RKO (cell line): ENCODE measurements at regions not wholly inside any gene's neighbourhood (a gene's known extent, or its start where the extent isn't known, plus 50 kb on each side); places are given as distances from the start of the nearest gene placed in this dataset.
"Not testable (repeated sequence)": the region's sequence is repeated elsewhere in the genome, so short reads cannot be mapped to it uniquely, and the experiment has no call there.

Experiments
- DNase-seq: peaks from one replicate; pipeline ENCODE4 v3.0.0-alpha.2; 2016; ENCODE audit warnings: low spot score

DNA sequence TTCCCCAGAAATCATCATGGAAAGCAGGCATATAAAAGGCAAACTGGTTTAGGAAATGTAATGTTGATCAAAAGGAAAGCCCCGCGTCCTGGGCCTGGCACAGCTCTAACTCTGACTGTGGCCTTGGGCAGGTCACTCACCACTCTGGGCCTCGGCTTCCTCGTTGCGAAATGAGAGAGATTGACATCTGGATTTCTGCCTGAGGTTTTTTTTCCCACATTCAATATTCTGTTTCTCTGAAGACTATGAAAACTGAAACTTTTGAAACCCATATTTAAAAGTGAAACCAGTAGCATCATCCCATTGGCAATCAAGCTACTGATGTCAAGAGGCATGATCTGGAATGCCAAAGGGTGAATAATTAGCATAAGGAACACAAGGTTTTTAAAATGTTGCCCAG lies 369.7 kb upstream of the NPVF start:
- no peak for DNase-seq

DNA sequence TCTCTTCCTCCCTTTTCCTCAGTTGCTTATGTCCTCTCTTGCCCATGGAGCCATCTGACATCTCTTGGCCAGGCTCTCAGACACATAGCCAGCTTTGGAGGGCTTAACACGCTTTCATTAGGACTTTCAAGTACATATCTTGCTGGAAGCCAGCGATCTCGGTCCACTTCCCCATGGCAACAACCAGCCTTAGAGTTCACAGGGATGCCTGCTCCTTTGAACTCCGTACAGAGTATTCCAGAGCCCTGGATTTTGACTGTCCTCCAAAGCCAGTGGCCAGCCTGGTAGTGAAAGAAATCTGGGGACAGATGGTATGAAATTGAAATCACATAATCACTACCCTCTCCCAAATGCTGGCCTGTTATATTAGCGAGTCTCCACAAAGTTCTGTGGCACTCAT lies 370.5 kb upstream of the NPVF start:
- no peak for DNase-seq

DNA sequence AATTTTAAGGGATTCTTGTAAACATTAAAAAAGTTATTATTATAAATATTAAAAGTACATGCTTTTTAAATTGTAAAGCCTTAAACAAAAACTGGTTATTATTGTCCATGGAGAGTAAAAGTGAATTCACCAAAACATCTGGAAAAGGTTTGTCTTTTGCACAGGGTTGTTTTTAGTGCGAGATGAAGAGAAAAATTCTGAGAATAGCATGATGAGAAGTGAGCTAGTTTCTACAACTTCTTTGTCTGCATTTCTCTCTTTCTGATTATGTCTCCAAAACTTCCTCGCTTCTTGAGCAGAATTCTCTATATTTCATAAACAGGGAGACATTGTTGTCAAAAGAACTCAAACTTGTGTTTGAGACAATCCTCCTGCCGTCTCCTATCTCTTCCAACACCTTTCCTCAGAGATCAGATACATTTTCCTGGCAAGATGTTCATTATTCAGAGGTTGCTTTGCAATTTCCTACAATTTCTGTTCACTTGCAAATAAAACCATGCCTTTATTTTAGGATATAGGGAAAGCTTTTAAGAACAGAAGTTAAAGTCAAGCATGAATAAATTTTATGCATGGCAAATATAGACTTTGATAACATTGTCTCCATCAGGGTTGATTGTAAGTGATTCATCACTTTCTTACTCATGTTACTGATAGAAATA lies 372.1 kb upstream of the NPVF start:
- no peak for DNase-seq

DNA sequence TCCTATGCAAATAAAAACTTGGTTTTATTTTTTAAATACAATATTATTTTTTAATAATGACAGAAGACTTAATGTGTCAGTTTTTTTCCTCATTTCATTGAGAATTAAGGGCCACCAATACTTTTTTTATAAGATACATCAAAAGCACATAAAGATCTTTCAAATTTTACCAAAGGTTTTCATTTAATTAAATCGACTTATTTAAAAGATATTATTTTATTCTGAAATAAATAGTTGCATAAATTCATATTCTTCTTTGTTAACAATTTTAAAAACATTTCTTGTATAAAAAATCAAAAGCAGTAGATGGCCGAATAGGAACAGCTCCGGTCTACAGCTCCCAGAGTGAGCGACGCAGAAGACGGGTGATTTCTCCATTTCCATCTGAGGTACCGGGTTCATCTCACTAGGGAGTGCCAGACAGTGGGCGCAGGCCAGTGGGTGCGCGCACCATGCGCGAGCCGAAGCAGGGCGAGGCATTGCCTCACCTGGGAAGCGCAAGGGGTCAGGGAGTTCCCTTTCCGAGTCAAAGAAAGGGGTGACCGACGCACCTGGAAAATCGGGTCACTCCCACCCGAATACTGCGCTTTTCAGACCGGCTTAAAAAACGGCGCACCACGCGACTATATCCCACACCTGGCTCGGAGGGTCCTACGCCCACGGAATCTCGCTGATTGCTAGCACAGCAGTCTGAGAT lies 374.6 kb upstream of the NPVF start:
- not testable (repeated sequence) for DNase-seq

DNA sequence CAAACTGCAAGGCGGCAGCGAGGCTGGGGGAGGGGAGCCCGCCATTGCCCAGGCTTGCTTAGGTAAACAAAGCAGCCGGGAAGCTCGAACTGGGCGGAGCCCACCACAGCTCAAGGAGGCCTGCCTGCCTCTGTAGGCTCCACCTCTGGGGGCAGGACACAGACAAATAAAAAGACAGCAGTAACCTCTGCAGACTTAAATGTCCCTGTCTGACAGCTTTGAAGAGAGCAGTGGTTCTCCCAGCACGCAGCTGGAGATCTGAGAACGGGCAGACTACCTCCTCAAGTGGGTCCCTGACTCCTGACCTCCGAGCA lies 375.1 kb upstream of the NPVF start:
- DNase-seq = not testable (repeated sequence)

DNA sequence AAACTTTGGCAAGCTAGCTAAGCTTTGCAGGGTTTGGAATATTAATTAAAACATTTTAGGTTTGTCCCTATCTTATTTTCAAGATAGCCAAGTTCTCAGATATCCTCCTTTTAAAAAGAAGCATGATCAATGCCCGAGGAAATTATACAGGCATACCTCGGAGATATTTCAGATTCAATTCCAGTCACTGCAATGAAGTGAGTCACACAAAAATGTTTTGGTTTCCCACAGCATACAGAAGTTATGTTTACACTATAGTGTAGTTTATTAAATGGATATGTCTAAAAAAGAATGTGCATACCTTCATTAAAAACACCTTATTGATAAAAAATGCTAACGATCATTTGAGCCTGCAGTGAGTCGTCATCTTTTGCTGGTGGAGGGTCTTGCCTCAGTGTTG lies 382.9 kb upstream of the NPVF start:
- no peak for DNase-seq

DNA sequence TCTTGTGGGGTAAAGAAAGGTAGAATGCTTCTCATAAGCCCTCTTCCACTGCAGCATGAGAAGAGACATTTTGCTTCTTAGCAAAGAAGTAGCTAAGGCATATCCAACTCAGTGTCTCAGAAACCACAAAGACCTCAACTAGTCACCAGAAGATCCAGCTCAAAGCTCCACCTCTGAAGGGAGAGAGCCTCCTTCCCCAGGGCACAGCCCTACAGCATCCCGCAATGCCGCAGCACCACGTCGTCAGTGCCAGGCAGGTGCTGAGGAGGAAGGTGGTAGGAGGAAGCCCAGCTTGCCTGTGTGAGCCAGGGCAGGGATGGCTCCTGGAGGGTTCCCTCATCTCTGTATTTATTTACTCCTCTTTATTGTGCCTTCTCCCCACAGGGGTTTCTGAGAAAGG lies 385.6 kb upstream of the NPVF start:
- DNase-seq = no peak

DNA sequence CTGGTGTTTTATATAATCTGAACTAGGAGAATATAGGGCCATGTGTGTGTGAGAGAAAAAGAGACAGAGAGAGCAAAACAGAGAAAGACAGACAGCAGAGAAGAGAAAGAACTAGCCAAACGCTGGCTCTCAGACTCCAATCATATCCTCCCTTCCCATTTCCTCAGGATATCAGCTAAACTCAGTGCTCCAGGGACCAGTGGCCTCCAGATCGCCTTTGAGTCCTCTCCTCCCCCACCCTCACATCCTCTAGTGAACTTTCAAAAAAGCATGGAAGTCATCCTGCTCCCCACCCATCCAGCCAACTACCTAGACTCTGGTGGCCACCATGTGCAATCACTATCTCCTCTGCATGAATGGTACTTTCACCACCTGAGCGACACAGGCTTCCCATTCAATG lies 386.1 kb upstream of the NPVF start:
- no peak for DNase-seq

DNA sequence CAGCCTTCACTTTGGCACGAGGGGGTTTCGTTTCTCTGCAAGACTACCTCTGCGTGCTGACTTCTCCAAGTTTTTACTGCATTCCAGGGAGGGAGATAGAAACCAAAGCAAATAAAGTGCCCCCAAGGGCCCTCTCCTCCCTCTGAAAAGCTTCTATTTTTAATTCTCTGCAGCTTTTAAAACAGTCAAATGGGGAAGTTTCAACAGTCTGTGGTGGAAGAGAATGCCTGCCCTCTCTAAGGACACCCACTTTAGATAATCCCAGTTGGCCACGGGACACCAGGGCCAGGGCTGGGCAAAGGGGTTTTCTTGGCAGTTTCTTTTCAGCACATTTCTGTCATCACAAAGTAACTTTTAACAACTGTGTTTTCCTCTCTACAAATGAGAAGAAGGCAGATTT lies 386.7 kb upstream of the NPVF start:
- no peak for DNase-seq

DNA sequence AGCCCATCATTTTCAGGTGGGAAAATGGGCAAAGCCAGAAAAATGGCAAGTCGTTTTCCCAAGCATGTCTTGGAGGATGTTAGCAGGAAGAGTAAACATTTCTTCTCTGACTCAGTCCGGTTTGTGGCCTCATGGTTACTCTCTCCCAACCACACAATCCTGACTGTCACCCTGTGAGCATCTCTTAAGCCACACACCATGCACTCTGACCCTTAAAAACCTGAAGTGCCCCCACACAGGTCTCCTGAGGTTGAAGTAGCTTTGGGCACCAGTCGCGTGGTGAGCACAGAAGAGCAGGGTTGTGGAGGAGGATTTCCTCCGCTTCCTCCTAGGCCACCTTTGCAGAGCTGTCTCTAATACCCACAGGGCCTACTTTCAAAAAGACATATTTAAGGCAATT lies 387.3 kb upstream of the NPVF start:
- no peak for DNase-seq

DNA sequence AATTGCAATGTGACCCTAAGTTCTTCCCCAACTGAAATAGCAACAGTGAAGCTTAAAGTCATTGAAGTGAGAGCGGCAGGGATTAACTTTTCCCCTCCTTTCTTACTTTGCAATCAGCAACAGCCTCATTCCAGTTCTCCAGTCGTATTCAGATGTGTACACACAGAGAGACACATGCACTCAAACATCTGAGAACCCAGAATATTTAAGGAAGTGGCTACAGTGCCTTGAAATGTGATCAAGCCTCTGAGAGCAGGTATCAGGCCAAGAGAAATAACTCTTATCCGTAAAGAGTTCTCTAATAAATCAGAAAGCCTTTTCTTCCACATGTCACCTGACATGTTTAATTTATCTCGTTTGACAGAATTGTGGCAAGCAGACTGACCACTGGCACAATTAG lies 388.9 kb upstream of the NPVF start:
- DNase-seq = no peak

DNA sequence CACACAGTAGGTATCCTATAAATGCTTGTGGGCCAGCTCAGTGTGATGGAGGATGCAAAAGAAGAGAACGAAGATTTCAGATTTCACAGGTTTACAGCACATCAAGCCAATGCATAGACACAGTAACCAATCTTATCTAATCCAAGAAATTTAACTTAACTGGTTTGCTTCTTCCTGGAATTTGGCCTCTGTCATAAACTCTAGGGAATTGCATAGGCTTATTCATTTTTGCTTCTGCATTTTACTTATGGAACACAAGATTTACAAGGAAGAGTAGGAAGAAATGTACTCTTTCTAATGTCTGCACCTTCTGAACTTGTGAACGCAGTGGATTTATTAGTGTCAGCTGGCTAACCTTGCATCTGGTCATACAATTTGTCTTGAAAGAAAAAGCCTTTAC lies 389.4 kb upstream of the NPVF start:
- DNase-seq = no peak

DNA sequence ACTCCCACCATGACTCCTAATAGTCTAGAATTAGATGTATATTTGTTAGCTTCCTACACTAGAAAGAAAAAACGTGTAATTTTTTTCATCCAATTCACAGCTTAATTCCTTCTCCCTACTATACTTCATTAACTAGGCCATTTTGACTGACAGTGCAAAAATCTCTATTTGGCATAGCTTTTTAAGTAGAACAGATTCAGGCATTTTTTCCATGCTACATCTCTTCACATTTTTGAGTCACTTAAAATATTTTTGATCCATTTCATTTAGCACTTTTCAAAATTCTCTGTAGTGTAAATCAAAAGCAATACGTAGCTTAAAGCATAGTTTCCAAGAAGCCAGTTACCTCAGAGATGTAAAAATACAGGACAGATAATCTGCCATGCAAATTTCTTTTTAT lies 391.1 kb upstream of the NPVF start:
- no peak for DNase-seq

DNA sequence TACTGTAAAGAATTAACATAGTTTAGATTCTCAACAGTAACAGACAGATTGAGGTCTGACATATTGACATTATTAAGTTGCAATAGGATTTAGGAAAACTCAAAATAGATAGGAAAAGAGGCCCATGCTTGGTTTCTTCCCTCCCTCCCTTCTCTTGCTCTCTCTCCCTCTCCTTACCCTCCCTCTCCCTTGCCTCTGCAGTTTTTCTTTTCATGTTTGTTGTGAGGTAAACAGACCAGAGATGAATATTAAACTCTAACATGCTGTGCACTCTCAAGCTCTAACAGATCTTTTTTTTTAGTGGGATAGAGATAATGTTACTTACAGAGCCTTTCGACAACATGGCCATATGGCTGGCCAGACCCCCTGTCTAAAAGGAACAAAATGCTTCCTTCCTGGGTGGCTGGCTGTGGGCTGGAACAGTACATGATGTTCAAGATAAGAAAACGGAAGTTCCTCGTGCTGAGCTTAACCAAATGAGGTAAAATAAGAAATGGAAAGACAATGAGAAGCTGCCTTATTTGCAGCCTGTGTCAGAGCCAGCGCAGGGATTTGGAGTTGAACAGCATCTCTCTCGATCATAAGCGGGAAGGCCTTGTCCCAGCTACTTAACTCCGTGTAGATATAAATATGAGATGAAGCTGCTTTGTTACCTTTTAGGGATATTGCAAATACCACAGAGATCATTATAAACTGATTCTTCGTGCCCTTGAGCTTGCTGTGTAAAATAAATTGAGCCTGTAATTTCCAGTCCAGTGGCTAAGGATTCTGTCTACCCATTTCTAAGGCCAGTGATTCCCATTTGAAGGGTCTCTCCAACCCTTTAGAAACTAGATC lies 391.9 kb upstream of the NPVF start:
- DNase-seq = no peak

DNA sequence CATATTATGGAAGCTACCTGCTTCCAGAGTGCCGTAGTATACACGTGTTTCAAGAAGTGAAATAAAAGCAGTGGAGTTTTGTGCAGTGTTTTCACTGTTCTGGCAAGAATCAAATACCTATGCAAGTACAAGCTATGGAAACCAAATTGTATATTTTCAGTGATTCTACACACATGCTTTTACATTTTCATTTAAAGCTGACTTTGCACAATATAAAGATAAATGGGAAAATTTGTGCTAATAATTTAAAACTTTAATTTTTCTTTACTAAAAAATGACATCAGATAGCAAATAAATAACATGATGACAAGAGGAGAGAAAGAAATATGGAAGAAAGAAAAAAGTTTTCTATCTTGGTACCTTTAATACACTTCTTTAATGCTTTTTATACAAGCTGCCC lies 393.7 kb upstream of the NPVF start:
- DNase-seq = no peak

DNA sequence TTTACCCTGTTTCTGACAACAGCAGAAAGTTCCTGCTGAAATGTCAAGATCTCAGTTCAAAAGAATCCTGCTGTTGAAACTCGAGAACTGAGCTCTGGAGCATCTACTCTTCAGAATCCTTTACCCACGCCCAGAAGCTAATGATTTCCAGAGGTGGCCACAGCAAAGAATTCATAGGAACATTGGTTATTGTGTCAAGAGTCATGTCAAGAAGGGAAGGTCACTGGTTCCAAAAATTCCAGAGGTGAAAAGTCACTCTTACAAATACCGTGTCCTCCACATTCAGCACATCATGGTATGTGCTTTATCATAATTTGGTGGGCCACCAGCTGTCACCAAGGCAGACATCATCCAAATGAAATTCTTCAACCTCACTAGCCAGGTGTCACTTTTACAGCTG lies 394.4 kb upstream of the NPVF start:
- DNase-seq = no peak

DNA sequence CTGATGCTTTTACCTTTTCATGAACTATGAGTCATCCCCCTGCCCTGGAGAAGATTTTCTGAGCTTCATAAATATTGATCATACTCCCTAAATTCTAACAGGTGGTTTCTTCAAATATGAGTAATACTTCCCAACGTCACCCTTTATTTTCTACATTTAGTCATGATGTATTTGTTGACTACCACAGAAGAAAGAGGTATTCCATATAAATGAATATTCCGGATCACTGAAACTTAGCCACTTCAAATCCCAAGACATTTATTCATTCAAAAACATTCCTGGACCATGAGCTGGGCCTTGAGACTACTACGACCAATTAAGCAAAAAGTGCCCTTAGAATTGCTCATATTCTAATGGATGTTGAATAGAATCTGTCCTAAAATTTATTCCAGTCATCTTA lies 395.8 kb upstream of the NPVF start:
- DNase-seq = no peak

DNA sequence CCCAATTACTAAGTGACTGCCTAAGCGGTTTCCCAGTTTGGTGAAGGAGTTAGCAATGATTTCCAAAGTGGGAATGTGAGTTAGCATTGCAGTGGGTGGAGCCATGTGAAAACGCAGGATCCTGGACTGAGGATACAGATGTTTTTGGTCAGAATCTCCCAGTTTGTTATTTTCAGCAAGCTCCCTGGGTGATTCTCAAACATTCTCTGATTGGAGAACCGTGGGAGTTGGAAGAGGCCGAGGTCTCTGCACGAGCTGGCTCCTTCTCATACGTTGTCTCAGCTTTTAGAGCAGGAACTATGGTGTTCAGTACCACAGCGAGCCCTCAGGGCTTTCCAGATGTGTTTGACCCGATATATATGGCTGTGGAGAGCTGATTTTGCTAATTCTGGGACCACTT lies 396.5 kb upstream of the NPVF start:
- DNase-seq = no peak

DNA sequence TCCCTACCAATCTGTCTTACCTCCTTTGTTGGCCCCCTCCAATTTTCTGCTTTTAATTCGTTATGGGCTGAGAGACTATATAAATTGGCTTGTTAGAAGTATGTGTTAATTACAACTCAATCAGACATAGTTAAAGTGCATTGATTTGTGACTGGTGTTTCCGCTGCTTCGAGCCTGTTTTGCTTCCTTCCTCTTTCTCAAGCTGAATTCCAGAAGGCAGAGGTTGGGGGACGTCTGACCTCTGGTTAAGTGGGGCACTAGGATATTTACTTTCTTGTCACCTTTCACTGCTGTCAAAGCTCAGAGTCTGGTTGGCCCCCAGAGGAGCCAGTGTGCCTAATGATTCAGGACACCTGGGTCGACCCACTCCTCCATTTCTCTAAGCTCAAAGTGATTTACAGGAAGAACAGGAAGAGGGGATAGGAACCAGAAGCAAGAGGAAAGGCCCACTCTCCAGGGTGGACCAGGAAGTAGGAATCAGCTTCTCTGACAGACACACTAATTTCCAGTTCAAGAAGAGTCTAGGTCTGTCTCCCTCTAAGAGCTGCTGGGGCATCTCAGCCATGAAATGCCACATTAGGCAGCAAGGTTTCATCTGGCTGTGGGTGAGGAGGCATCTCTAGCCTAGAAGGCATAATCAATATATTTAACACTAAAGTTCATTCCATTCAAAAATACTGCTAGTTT lies 397.2 kb upstream of the NPVF start:
- DNase-seq = no peak

DNA sequence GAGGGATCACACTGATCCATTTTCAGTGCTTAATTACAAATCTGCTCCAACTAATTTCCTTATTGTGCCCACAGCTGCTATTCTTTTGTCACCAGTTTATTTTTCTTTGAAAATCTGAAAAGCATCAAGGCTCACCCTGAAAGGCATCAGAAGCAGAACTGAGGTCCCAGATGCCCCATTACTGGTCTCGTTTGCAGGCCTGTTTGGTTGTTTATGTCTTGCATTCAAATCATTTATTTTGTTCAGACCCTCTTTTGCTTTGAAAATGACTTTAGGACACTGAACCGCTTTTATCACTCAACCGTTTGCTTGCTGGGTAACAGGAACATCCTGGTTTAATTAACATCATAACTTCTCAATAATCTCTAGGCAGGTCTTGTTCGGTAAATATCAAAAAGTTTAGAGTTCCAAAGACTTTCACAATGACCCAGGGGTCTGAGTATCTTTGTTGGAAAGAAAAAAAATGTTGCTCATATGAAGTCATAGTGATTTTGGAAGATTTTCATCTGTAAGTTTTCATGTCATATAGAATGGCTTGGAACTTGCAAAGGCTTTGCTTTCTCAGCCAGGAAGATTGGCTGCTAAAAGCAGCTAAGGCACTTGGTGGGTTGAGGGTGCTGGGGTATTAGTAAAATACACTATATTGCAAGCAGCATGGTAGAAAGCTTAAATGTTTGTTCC lies 398.3 kb upstream of the NPVF start:
- DNase-seq = no peak

DNA sequence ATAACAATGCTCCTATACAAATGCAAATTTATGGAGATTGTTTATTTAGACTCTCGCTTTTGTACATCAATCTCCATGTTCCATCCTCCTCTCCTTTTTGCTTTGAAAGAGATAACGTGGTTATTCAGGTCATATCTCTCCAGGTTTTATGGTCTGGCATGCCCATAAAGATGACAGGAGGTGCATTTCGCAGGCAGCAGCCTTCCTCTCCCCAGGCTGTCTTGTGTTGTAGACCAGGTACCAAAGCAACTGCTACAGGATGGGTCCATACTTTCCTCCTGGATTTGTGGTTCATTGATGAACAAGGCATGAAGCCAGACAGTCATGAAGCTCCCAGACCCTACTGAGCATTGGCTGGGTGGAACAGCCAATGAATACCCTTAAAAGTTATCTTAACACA lies 400.2 kb upstream of the NPVF start:
- no peak for DNase-seq

DNA sequence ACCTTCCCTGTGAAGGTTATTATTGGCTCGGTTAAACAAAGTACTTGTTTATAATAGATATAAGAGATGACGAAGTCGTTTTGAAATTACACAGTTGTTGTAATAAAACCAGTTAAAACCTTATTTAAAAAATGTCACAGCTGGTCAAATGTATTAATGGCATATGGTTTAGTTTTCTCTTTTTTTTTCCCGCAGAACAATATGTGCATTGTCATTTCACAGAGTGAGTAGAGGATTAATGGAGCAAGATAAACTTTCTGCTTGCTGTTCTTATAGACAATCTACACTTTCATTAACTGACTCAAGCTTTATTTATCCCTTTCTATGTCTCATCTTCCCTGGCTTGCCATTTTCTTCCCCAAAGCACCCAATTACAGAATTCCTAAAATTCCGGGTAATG lies 404.3 kb upstream of the NPVF start:
- DNase-seq = no peak
